HL-60 (cell line): ENCODE measurements at regions not wholly inside any gene's neighbourhood (a gene's known extent, or its start where the extent isn't known, plus 50 kb on each side); places are given as distances from the start of the nearest gene placed in this dataset.

ENCODE experiments used
- DNase-seq, 2 experiments: peaks; one replicate each; pipeline ENCODE4 v3.0.0-alpha.2; 2010 to 2020; ENCODE audit warnings: low read depth in 1 of 2, low spot score in 1 of 2
- H3K27ac ChIP-seq: fragments of 250-450 bp; sonication (Bioruptor Pico); replicated peaks from 2 replicates; pipeline ENCODE4 v1.5.1; 2020; ENCODE audit warnings: mild to moderate bottlenecking, moderate library complexity
- H3K27me3 ChIP-seq: fragments of 250-450 bp; sonication (Bioruptor Pico); 2 replicates; pipeline ENCODE4 v1.5.1; 2021; ENCODE audit warnings: mild to moderate bottlenecking, moderate library complexity; ENCODE audit not compliant: insufficient read depth, poor library complexity, severe bottlenecking
- H3K4me3 ChIP-seq: replicated peaks from 2 replicates; pipeline ENCODE4 v1.5.1; 2011; ENCODE audit warnings: mild to moderate bottlenecking, control low read depth, low read length; ENCODE audit not compliant: insufficient read depth
- GABPA ChIP-seq: IDR thresholded peaks from 2 replicates; pipeline ENCODE4 v1.6.1; 2012; ENCODE audit warnings: low read depth
- POLR2AphosphoS5 ChIP-seq: IDR thresholded peaks from 2 replicates; pipeline ENCODE4 v1.6.1; 2012; ENCODE audit warnings: low read depth
- SPI1 ChIP-seq: IDR thresholded peaks from 2 replicates; pipeline ENCODE4 v1.6.1; 2012; ENCODE audit warnings: low read depth, mild to moderate bottlenecking, borderline replicate concordance
- TF ChIP-seq, protein P1 (sequence below): IDR thresholded peaks from one replicate; pipeline ENCODE4 v1.5.1; 2011; ENCODE audit warnings: low read length, control low read depth, inconsistent platforms; ENCODE audit not compliant: insufficient read depth
- TF ChIP-seq, protein P2 (sequence below): IDR thresholded peaks from 2 replicates; pipeline ENCODE4 v1.6.1; 2012; ENCODE audit warnings: low read depth; ENCODE audit not compliant: insufficient replicate concordance

DNA sequence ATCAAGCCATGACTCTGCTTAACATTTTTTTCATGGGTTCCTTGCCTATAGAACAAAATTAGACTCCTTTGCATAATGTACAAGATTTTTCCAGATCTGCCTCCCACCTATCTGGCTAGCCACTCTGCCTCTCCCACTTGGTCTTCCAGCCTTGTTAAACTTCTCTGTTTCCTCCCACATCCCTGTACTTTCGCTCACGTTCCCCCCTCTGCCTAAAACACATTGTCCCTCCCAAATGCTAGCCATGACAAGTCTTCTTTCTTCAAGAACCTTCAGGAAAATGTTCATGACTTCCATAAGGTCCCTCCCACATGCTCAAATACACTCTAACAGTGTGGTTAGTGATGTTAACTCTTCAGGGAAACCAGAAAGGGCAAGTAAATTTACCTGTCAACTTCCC is 214.6 kb downstream of the ADGRA3 start:
- no peak for DNase-seq

DNA sequence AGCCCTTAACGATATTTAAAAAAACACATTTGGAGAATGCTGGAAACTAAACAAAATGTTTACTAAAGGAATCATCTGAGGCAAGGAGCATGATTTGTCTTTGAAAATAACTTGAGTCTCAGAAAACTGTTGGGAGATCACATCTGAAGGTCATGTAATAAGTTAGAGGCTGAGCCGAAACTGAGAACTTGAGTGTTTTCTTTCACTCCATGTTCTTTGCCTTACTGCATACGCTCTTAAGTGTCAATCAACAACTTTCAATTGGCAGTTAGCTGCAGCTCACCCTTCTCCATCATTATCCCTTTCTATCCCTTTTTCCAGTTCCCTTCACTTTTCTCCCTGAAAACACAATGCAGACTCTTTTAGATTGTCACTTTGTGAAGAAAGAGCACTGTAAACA is 216.2 kb downstream of the ADGRA3 start:
- Histone ChIP-seq H3K27ac (no peak overlapping the region), H3K4me3 (no peak overlapping the region), H3K27me3 (no peaks in the 10 kb centered on the region)
- DNase-seq, result no peak
- TF ChIP-seq, protein P1, sequence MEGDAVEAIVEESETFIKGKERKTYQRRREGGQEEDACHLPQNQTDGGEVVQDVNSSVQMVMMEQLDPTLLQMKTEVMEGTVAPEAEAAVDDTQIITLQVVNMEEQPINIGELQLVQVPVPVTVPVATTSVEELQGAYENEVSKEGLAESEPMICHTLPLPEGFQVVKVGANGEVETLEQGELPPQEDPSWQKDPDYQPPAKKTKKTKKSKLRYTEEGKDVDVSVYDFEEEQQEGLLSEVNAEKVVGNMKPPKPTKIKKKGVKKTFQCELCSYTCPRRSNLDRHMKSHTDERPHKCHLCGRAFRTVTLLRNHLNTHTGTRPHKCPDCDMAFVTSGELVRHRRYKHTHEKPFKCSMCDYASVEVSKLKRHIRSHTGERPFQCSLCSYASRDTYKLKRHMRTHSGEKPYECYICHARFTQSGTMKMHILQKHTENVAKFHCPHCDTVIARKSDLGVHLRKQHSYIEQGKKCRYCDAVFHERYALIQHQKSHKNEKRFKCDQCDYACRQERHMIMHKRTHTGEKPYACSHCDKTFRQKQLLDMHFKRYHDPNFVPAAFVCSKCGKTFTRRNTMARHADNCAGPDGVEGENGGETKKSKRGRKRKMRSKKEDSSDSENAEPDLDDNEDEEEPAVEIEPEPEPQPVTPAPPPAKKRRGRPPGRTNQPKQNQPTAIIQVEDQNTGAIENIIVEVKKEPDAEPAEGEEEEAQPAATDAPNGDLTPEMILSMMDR, result no peak
- TF ChIP-seq, protein P2, sequence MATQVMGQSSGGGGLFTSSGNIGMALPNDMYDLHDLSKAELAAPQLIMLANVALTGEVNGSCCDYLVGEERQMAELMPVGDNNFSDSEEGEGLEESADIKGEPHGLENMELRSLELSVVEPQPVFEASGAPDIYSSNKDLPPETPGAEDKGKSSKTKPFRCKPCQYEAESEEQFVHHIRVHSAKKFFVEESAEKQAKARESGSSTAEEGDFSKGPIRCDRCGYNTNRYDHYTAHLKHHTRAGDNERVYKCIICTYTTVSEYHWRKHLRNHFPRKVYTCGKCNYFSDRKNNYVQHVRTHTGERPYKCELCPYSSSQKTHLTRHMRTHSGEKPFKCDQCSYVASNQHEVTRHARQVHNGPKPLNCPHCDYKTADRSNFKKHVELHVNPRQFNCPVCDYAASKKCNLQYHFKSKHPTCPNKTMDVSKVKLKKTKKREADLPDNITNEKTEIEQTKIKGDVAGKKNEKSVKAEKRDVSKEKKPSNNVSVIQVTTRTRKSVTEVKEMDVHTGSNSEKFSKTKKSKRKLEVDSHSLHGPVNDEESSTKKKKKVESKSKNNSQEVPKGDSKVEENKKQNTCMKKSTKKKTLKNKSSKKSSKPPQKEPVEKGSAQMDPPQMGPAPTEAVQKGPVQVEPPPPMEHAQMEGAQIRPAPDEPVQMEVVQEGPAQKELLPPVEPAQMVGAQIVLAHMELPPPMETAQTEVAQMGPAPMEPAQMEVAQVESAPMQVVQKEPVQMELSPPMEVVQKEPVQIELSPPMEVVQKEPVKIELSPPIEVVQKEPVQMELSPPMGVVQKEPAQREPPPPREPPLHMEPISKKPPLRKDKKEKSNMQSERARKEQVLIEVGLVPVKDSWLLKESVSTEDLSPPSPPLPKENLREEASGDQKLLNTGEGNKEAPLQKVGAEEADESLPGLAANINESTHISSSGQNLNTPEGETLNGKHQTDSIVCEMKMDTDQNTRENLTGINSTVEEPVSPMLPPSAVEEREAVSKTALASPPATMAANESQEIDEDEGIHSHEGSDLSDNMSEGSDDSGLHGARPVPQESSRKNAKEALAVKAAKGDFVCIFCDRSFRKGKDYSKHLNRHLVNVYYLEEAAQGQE, result no peak
- no peak for TF ChIP-seq SPI1
- TF ChIP-seq GABPA, result no peak
- TF ChIP-seq POLR2AphosphoS5, result no peak

More for the DNA sequence above, 214.6 kb downstream of the ADGRA3 start:
- Histone ChIP-seq H3K27me3 (no peaks in the 10 kb centered on the region), H3K27ac (no peak overlapping the region), H3K4me3 (no peak overlapping the region)
- TF ChIP-seq POLR2AphosphoS5 (no peak), SPI1 (no peak), GABPA (no peak)
- TF ChIP-seq, protein P1, result no peak
- TF ChIP-seq, protein P2, result no peak

DNA sequence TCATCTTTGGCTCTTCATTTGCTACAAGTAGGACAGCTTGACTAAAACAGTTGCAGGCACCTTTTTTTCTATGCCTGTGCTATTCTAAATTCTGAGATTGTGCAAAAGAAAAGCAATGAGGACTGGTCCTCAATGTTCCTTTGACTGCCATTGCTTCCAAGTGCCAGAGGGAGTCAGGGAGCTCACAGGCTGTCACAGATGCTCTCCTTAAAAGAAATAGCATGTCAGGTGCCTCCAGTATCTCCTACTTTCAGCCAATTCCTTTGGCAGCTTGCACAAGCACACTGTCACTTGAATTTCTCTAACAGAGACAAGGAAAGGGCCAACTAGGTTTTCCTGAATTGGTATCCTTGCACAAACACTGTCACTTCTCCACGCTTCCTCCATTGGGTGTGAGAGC is 228.2 kb downstream of the ADGRA3 start:
- H3K27me3 ChIP-seq, result no peaks in the 10 kb centered on the region
- no peak overlapping the region for H3K27ac ChIP-seq
- no peak overlapping the region for H3K4me3 ChIP-seq
- no peak for DNase-seq
- TF ChIP-seq POLR2AphosphoS5 (no peak), GABPA (no peak), SPI1 (no peak)
- TF ChIP-seq, protein P1, result no peak
- TF ChIP-seq, protein P2, result no peak
